ENCODE measurements at regions not wholly inside any gene's neighbourhood (a gene's known extent, or its start where the extent isn't known, plus 50 kb on each side); places are given as distances from the start of the nearest gene placed in this dataset.

DNA sequence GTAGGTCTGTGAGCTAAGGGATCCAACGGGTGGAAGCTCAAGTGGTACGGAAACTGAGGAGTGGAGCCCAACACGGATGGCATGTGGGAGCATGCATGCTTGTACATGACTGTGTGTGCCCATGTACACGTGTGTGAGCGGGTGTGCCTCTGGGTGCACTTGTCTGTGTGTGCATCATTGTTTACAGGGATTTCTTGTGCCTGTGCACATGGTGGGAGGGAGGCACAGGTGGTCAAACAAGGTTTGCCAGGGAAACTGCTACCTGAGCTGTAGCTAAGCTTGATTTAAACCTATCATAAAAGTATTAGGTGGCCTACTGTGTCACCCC lies 122.5 kb upstream of the MAMLD1 start:
- H3K4me1 ChIP-seq (replicated peaks in 1 of 2) = no peaks in the 10 kb centered on the region
- H3K27ac ChIP-seq = no peak overlapping the region
- no peak for DNase-seq
- H3K9me3 ChIP-seq (replicated peaks in 1 of 3) = no peaks in the 10 kb centered on the region
- H3K4me3 ChIP-seq = no peak overlapping the region
- no peaks in the 10 kb centered on the region for H3K27me3 ChIP-seq
- TF ChIP-seq, protein P1, sequence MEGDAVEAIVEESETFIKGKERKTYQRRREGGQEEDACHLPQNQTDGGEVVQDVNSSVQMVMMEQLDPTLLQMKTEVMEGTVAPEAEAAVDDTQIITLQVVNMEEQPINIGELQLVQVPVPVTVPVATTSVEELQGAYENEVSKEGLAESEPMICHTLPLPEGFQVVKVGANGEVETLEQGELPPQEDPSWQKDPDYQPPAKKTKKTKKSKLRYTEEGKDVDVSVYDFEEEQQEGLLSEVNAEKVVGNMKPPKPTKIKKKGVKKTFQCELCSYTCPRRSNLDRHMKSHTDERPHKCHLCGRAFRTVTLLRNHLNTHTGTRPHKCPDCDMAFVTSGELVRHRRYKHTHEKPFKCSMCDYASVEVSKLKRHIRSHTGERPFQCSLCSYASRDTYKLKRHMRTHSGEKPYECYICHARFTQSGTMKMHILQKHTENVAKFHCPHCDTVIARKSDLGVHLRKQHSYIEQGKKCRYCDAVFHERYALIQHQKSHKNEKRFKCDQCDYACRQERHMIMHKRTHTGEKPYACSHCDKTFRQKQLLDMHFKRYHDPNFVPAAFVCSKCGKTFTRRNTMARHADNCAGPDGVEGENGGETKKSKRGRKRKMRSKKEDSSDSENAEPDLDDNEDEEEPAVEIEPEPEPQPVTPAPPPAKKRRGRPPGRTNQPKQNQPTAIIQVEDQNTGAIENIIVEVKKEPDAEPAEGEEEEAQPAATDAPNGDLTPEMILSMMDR (IDR thresholded peaks at IDR 0.05) = no peak
- TF ChIP-seq POLR2A (IDR thresholded peaks at IDR 0.05) = no peak
- no peaks in the 10 kb centered on the region for H3K36me3 ChIP-seq (replicated peaks in 1 of 2)
- 64 to 95% (median 88%) methylated on average over 4 to 5 of the region's 5 CpGs for WGBS, 4 donors
- intact Hi-C loops (cut with DNase I) = no loop called here

DNA sequence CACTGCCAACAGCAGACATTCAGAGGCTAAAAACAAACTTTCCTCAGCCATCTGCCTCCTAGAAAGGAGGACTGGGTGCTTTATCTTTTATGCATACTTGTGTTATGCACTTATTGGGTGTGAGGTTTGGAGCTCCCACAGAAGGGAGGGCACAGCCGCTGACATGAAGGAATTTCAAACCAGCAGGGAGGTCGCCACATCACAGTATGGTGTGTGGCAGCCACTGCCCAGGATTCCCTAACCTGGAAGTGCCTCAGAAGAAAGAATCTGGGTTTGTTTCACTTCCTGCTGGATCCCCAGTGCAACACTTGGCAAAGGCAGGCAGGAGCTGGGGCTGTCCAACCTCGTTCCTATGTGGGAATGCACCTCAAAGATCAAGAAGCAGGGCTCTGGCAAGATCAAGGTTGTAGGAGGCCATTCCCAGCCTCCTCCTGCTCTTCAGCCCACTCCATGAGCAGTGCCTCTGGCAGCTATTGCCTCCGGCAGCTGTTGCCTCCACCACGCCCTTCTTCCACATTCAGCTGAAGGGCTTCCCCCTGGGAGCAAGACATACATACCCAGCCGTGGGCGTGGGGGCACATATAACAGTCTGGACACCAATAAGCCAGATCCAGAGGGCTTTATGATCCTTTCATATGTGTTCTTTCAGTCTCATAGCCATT lies 109.0 kb upstream of the MAMLD1 start:
- Histone ChIP-seq H3K4me1 (replicated peaks in 1 of 2) (no peaks in the 10 kb centered on the region), H3K27ac (no peak overlapping the region), H3K36me3 (replicated peaks in 1 of 2) (no peaks in the 10 kb centered on the region), H3K4me3 (no peak overlapping the region), H3K9me3 (replicated peaks in 1 of 3) (no peaks in the 10 kb centered on the region), H3K27me3 (no peaks in the 10 kb centered on the region)
- no peak for DNase-seq
- intact Hi-C loops (cut with DNase I) = no loop called here
- WGBS, 4 donors = 74 to 93% (median 83%) methylated on average over 6 to 7 of the region's 7 CpGs
- TF ChIP-seq, protein P1 (IDR thresholded peaks at IDR 0.05) = no peak
- TF ChIP-seq POLR2A (IDR thresholded peaks at IDR 0.05) = no peak

DNA sequence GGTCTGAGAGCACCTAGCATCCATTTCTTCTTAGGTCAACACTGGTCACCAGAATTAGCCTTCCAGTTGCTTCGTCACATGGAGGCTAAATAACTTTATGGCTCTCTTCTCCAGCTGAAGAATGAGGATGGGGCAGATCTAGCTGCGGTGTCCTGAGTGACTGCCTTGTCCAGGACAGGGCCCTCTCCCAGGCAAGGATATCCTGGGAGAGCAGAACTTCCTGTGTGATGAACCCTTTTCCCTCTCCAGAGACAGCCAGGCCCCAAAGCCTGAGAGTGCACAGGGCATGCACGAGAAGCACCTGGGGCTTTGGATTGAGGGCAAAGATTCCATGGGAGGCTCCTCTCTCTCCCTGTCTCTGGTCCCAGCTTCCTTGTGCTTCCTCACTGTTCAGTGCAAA lies 108.2 kb upstream of the MAMLD1 start:
- H3K9me3 ChIP-seq (replicated peaks in 1 of 3) = no peaks in the 10 kb centered on the region
- TF ChIP-seq POLR2A (IDR thresholded peaks at IDR 0.05) = no peak
- TF ChIP-seq, protein P1 (IDR thresholded peaks at IDR 0.05) = no peak
- no peak overlapping the region for H3K27ac ChIP-seq
- intact Hi-C loops (cut with DNase I) = no loop called here
- H3K36me3 ChIP-seq (replicated peaks in 1 of 2) = no peaks in the 10 kb centered on the region
- H3K4me1 ChIP-seq (replicated peaks in 1 of 2) = no peaks in the 10 kb centered on the region
- DNase-seq = no peak
- no peak overlapping the region for H3K4me3 ChIP-seq
- H3K27me3 ChIP-seq = no peaks in the 10 kb centered on the region
- 66 to 100% (median 89%) methylated on average over 1 to 3 of the region's 3 CpGs for WGBS, 4 donors

DNA sequence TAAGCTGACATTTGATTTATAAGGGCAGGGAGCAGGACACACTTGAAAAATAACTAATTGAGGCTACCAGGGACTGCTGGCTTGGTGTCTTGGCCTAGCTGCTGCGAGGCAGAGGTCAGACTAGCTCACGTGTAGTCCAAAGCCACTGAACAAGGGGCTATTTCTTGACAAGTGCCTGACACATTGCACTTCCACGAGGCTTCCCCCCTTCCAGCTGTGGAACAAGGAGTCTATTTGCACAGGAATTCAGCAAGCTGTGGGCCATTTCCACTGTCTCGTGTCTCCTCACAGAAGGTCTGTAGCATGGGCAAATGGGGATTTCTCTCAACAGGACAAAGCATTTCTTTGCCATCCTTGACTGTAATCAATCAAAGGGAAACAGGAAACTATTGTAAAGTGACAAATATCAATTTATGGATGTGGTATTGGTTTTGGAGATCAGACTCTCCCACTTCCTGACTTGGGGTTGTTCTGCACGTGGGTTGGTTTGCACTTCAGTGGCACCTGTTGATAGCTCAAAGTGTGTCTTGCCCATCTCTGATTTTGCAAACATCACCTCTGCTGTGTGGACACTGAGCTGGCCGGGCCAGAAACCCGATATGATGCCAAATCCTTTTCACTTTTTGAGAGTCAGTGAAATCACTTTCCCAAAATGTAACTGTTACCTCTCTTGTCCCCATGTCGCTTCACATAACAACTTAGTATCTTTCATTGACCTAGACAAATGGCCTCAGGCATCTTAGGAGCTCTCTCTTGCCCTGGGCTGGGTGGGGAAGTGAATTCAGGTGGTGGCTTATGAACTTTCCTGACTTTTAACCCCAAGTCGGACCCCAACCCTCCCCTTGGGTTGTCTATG lies 107.4 kb upstream of the MAMLD1 start:
- Histone ChIP-seq H3K36me3 (replicated peaks in 1 of 2) (no peaks in the 10 kb centered on the region), H3K9me3 (replicated peaks in 1 of 3) (no peaks in the 10 kb centered on the region), H3K27me3 (no peaks in the 10 kb centered on the region), H3K4me3 (no peak overlapping the region), H3K27ac (no peak overlapping the region), H3K4me1 (replicated peaks in 1 of 2) (no peaks in the 10 kb centered on the region)
- DNase-seq = no peak
- intact Hi-C loops (cut with DNase I) = no loop called here
- 58 to 95% (median 74%) methylated on average over 4 to 9 of the region's 9 CpGs for WGBS, 4 donors
- TF ChIP-seq POLR2A (IDR thresholded peaks at IDR 0.05) = no peak
- TF ChIP-seq, protein P1 (IDR thresholded peaks at IDR 0.05) = no peak

All from adrenal gland (tissue), 9 donors.